Liver (tissue), 7 donors: ENCODE measurements at regions not wholly inside any gene's neighbourhood (a gene's known extent, or its start where the extent isn't known, plus 50 kb on each side); places are given as distances from the start of the nearest gene placed in this dataset.
"Not testable (repeated sequence)": the region's sequence is repeated elsewhere in the genome, so short reads cannot be mapped to it uniquely, and the experiment has no call there.

Experiments
- DNase-seq: peaks from one replicate; pipeline ENCODE4 v3.0.0-alpha.2; 2017; ENCODE audit warnings: low spot score
- H3K27ac ChIP-seq, 2 donors: one replicate each; pipeline ENCODE4 v1.7.0; 2013; ENCODE audit warnings: inconsistent platforms in 2 of 2, low read length in 2 of 2, control low read depth in 1 of 2, low read depth in 1 of 2, mild to moderate bottlenecking in 1 of 2
- H3K27me3 ChIP-seq, 4 donors: one replicate each; pipeline versions ENCODE4 v1.6.1 to v1.7.0; 2013; ENCODE audit warnings: low read length in 3 of 4, inconsistent platforms in 1 of 4, mild to moderate bottlenecking in 1 of 4, moderate library complexity in 1 of 4; ENCODE audit not compliant: control insufficient read depth in 4 of 4, insufficient read depth in 4 of 4
- H3K36me3 ChIP-seq, 4 donors: one replicate each; pipeline versions ENCODE4 v1.6.1 to v1.7.0; 2013; ENCODE audit warnings: low read length in 3 of 4, mild to moderate bottlenecking in 3 of 4, low read depth in 1 of 4, moderate library complexity in 1 of 4; ENCODE audit not compliant: control insufficient read depth in 4 of 4, insufficient read depth in 3 of 4
- H3K4me1 ChIP-seq, 4 donors: one replicate each; pipeline versions ENCODE4 v1.6.1 to v1.7.0; 2013; ENCODE audit warnings: low read length in 3 of 4, mild to moderate bottlenecking in 3 of 4, moderate library complexity in 1 of 4; ENCODE audit not compliant: control insufficient read depth in 4 of 4, insufficient read depth in 4 of 4
- H3K4me3 ChIP-seq, 3 donors: one replicate each; pipeline versions ENCODE4 v1.6.1 to v1.7.0; 2013; ENCODE audit warnings: low read length in 3 of 3, control low read depth in 1 of 3, low read depth in 1 of 3, mild to moderate bottlenecking in 1 of 3
- H3K9ac ChIP-seq, 2 donors: one replicate each; pipeline ENCODE4 v1.7.0; 2013; ENCODE audit warnings: low read length in 2 of 2, mild to moderate bottlenecking in 2 of 2, moderate library complexity in 2 of 2, control low read depth in 1 of 2, low read depth in 1 of 2
- H3K9me3 ChIP-seq, 4 donors: one replicate each; pipeline versions ENCODE4 v1.6.1 to v1.7.0; 2013; ENCODE audit warnings: low read length in 3 of 4; ENCODE audit not compliant: control insufficient read depth in 4 of 4
- ATF3 ChIP-seq: IDR thresholded peaks from 2 replicates; pipeline ENCODE4 v1.6.1; 2016; ENCODE audit warnings: antibody characterized with exemption
- EGR1 ChIP-seq, 2 donors: IDR thresholded peaks; 2 replicates each; pipeline ENCODE4 v1.6.1; 2016 to 2018; ENCODE audit warnings: antibody characterized with exemption in 2 of 2, low read depth in 2 of 2
- FOXA2 ChIP-seq: IDR thresholded peaks from 2 replicates; pipeline ENCODE4 v1.6.1; 2016; ENCODE audit warnings: antibody characterized with exemption
- GABPA ChIP-seq, 2 donors: IDR thresholded peaks in 1 of 2; conservative IDR thresholded peaks in 1 of 2; 2 replicates each; pipeline ENCODE4 v1.6.1; 2016; ENCODE audit warnings: antibody characterized with exemption in 2 of 2, mild to moderate bottlenecking in 1 of 2, moderate library complexity in 1 of 2
- HNF4A ChIP-seq, 2 donors: conservative IDR thresholded peaks; 2 replicates each; pipeline ENCODE4 v1.6.1; 2016; ENCODE audit warnings: antibody characterized with exemption in 2 of 2, mild to moderate bottlenecking in 2 of 2
- HNF4G ChIP-seq: IDR thresholded peaks from 2 replicates; pipeline ENCODE4 v1.6.1; 2016; ENCODE audit warnings: antibody characterized with exemption
- JUND ChIP-seq, 2 donors: IDR thresholded peaks; 2 replicates each; pipeline ENCODE4 v1.6.1; 2016; ENCODE audit warnings: antibody characterized with exemption in 2 of 2
- MAX ChIP-seq: IDR thresholded peaks from 2 replicates; pipeline ENCODE4 v1.6.1; 2016; ENCODE audit warnings: antibody characterized with exemption
- NR2F2 ChIP-seq: IDR thresholded peaks from 2 replicates; pipeline ENCODE4 v1.6.1; 2016; ENCODE audit warnings: antibody characterized with exemption
- REST ChIP-seq: IDR thresholded peaks from 2 replicates; pipeline ENCODE4 v1.6.1; 2016; ENCODE audit warnings: antibody characterized with exemption, mild to moderate bottlenecking
- RXRA ChIP-seq, 2 donors: IDR thresholded peaks; 2 replicates each; pipeline ENCODE4 v1.6.1; 2017 to 2018; ENCODE audit warnings: antibody characterized with exemption in 2 of 2, mild to moderate bottlenecking in 1 of 2
- SP1 ChIP-seq: IDR thresholded peaks from 2 replicates; pipeline ENCODE4 v1.6.1; 2018; ENCODE audit warnings: antibody characterized with exemption, mild to moderate bottlenecking
- TAF1 ChIP-seq: conservative IDR thresholded peaks from 2 replicates; pipeline ENCODE4 v1.6.1; 2016; ENCODE audit warnings: antibody characterized with exemption, mild to moderate bottlenecking
- YY1 ChIP-seq: IDR thresholded peaks from 2 replicates; pipeline ENCODE4 v1.6.1; 2016; ENCODE audit warnings: antibody characterized with exemption, mild to moderate bottlenecking
- ZBTB33 ChIP-seq: IDR thresholded peaks from 2 replicates; pipeline ENCODE4 v1.6.1; 2016; ENCODE audit warnings: antibody characterized with exemption
- WGBS: extraction: QIAGEN DNeasy Blood & Tissue Kit; methylation state at CpG from one replicate; pipeline ENCODE4 v1.1.7; 2013; 5-methylcytosine and 5-hydroxymethylcytosine counted together
- donor health status: healthy.
- donor health status: healthy.
- donor health status: healthy.
- donor health status: healthy.

- peaks cover 0 to under 1% (median 0%) of the 10 kb centered on the region in 4 donors for H3K27me3 ChIP-seq
- no peak overlapping the region for H3K27ac ChIP-seq
- DNase-seq = no peak
- TF ChIP-seq EGR1 (IDR thresholded peaks at IDR 0.05; ENCODE audit: low read depth in 2 of 2) = no peak
- TF ChIP-seq SP1 = no peak
- TF ChIP-seq REST = no peak
- no peak for TF ChIP-seq ATF3
- TF ChIP-seq YY1 = no peak
- no peak for TF ChIP-seq HNF4G
- no peak for TF ChIP-seq FOXA2
- TF ChIP-seq HNF4A (conservative IDR thresholded peaks at IDR 0.05) = no peak
- H3K9ac ChIP-seq = no peak overlapping the region
- 74% methylated on average over 5 of the region's 5 CpGs for WGBS
- H3K4me1 ChIP-seq = no peaks in the 10 kb centered on the region
- no peaks in the 10 kb centered on the region for H3K36me3 ChIP-seq
- no peak overlapping the region for H3K4me3 ChIP-seq
- no peaks in the 10 kb centered on the region for H3K9me3 ChIP-seq
Measured at GRCh38 chr10:130936851-130937250, 374.7 kb downstream of the TCERG1L start.

- H3K9me3 ChIP-seq = no peaks in the 10 kb centered on the region
- 80% methylated on average over 11 of the region's 11 CpGs for WGBS
- H3K4me1 ChIP-seq = no peaks in the 10 kb centered on the region
- H3K27ac ChIP-seq = no peak overlapping the region
- H3K9ac ChIP-seq = no peak overlapping the region
- H3K27me3 ChIP-seq = peaks cover 0 to 4% (median 0%) of the 10 kb centered on the region in 4 donors
- TF ChIP-seq HNF4A (conservative IDR thresholded peaks at IDR 0.05) (no peak), MAX (no peak), NR2F2 (no peak), FOXA2 (no peak), ATF3 (no peak), SP1 (no peak), HNF4G (no peak), YY1 (no peak), REST (no peak), TAF1 (no peak), RXRA (IDR thresholded peaks at IDR 0.05) (no peak), JUND (IDR thresholded peaks at IDR 0.05) (no peak), ZBTB33 (no peak), GABPA (IDR thresholded peaks at IDR 0.05 in 1 of 2, conservative IDR thresholded peaks at IDR 0.05 in 1 of 2) (no peak)
- H3K36me3 ChIP-seq = no peaks in the 10 kb centered on the region
- DNase-seq = no peak
- H3K4me3 ChIP-seq = no peak overlapping the region
Measured at GRCh38 chr10:130938051-130938450, 373.5 kb downstream of the TCERG1L start.

- not testable (repeated sequence) for H3K27me3 ChIP-seq, H3K27ac ChIP-seq, H3K9me3 ChIP-seq, DNase-seq, H3K36me3 ChIP-seq, H3K4me1 ChIP-seq, H3K4me3 ChIP-seq, H3K9ac ChIP-seq
- WGBS = 79% methylated on average over 7 of the region's 7 CpGs
Measured at GRCh38 chr10:130938891-130939290, 372.6 kb downstream of the TCERG1L start.
